Epidermal melanocyte (primary cell): ENCODE measurements at regions not wholly inside any gene's neighbourhood (a gene's known extent, or its start where the extent isn't known, plus 50 kb on each side); places are given as distances from the start of the nearest gene placed in this dataset.

ENCODE experiments used
- DNase-seq: peaks from one replicate; pipeline ENCODE4 v3.0.0; 2011; ENCODE audit warnings: low spot score; ENCODE audit not compliant: insufficient read length

DNA sequence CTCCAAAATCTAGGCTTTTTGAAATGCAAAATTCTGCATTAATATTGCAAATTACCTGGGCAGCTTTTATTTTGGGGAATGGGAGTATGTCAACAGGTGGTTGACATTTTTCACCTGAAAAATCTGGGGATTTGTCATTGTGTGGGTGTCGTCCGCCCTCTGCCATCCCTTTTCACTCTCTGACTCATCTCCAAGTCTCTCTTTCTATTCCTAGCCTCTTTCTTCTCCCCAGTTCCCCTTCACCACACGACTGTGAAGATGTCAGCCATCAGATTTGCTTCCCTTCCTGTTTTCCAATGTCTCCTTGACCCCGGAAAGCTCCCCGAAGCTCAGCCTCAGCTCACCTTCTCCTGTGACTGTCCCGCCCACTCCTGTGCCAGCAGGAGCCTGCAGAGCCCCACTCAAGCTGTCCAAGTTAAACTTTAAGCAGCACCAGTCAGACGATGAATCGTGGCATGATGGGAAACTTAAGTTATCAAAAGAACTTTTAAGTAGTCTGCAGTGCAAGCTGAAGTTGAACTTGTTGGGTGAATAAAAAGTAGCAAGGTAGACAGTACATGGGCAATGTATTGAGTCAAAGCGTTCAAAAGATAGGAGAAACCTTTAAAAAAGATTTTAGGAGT is 590.2 kb downstream of the VRK1 start:
- no peak for DNase-seq

DNA sequence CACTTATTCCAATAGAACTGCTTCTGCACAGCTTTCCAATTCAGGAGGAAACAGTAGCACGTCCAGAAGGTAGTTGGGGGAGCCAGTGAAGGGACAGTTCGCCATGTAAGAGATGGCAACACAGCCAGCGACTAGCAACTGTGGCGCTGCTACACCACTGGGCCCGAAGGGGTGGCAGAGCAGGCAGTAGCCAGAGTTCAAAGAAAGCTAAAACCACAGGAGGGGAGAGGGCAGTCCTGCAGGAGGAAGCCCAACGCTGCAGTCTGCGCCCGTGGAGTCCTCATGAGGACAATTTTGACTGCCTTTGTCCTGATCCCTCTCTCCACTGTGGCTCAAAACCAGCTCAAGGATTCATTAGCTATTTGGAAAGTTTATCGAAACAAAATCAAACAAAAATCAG is 591.2 kb downstream of the VRK1 start:
- DNase-seq: no peak

DNA sequence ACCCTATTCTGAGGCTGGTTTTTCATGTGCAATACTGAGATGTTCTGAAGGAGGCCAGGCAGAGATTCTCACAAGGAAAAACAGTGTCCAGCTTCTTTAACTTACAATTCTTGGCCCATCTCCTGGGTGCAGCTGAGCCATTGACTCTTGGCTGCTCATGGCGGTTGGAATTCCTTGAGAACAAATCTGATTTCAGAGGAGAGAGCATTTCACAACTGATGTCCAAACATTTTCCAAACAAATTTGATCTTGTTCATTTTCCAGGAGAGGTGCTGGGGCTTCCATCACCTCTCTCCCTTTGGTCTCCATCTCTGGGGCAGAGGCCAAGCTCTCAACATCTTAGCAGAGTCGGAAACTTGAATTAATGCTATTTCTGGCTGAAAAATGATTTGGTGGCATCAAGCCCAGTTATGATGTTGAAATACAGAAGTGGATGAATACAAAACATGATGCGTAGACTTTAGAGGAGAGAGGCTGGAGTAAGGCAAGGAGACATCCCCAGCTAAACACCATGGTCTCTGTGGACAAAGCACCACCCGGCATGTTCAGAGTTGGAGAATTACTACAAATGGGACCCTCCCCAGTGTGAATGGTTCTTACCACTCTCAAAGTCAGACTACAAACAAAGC is 593.0 kb downstream of the VRK1 start:
- DNase-seq: no peak

DNA sequence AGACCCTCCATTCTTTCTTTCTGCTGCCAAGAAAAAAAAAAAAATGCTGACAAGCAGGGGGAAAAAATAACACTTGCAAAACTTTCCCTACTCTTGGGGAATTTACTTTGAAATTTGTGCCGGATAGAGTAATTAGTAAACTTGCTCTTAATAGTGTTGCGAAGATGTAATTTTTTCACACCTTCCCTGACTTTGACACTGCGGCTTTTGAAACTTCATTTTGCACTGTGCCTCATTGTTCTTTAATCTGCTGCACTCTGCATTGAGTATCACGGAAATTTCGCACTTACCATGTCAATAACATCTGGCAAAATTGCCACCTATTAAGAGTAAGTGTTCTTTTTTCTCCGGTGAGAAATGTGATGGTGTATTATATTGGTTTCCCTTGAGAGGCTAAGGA is 596.1 kb downstream of the VRK1 start:
- no peak for DNase-seq

DNA sequence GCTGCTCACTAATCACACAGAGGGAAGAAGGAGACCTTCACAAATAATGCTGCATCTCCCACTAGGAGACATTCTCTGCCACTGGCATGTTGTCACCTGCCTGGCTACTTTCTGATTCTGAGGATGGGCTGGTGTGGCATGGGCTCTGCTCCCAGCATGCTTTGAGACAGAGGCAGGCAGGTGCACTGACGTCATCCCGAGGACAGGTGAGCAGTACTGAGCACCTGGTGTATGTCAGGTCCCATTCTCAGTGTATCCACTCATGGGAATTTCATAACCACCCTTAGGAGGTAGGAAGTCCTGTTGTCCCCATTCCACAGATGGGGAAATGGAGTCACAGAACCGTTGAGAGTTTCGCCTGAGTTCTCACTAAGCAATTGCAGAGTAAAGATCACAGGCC is 597.9 kb downstream of the VRK1 start:
- DNase-seq: no peak

DNA sequence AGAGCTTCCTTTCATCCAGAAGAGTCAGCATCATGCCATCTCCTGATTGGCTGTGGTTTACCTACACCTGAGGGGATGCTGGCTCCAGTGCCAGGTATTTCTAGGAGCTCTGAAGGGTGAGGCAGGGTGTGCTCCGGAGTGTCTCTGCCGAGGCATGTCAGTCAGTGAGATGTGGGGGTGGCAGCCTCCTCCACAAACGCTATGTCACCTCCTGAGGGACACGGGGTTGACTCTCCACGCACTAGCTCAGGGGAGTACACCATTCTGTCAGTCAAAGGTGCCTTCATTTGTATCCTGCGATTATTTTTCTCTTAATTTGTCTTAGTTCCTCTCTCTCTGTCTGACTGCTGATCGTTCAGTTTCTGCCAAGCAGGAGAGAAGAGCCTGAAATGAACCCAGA is 604.5 kb downstream of the VRK1 start:
- DNase-seq: no peak

DNA sequence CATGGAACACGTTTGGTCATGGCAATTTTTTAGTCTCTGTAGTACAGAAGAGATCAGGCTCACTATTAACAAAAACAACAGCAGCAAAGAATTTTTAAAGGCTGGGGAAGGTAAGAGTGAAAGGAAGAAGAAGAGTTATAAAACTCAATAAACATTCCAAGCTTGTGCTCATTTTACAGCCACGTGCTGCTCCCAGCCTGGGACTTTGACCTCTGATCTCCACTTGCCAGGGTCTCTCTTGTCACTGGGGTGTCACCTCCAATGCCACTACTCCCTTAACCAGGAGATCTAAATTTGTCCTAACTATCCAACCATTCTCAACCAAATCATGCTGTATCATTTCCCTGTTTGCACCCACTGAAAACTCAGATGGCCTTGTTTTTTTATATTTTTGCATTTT is 605.1 kb downstream of the VRK1 start:
- no peak for DNase-seq

DNA sequence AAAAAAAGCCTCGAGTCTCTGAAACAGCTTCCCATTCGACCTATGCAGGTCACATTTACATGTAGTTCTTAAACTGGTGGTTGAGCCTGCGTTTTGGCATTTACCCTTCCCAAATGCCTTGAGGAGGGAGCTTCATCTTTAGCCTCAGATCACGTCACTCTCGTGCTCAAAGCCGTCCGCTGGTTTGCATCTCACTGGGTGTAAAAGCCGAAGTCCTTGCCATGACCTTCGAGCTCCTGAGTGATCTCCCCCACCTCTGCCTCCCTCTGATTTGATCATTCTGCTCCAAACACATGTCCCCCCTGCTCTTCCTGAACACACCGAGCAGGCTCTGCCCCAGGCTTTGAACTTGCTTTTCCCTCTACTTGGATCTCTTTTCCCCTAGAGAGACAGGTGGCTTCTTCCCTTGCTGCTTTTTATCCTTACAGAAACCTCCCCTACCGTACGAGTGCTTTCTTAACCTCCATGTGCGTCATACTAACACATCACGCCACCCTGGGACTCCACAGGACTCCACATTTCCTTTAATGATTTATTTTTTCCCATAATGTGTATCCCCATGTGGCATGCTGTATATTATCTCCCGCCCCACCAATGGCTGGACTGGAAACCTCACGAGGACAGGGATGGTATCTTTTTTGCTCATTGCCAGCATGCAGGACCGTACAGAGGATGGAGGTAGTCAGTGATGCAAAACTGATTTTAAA is 610.7 kb downstream of the VRK1 start:
- DNase-seq: no peak

DNA sequence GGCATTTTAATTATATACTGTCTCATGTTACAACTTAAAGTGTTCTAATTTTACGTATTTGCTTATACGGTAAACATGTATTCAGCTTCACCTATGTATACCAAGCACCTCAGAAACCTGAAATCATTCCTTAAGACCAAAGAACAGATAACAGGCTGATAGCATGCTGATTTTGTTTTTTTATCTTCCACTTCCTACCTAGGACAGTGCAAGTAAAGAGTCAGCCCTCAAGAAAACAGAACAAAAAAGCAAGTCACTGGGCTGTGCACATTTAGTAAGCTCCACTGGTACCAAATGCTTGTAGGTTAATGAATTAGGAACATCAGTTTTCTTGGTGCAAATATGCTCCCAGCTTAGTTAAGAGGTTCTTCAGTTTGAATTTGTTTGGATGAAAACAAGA is 611.3 kb downstream of the VRK1 start:
- no peak for DNase-seq

DNA sequence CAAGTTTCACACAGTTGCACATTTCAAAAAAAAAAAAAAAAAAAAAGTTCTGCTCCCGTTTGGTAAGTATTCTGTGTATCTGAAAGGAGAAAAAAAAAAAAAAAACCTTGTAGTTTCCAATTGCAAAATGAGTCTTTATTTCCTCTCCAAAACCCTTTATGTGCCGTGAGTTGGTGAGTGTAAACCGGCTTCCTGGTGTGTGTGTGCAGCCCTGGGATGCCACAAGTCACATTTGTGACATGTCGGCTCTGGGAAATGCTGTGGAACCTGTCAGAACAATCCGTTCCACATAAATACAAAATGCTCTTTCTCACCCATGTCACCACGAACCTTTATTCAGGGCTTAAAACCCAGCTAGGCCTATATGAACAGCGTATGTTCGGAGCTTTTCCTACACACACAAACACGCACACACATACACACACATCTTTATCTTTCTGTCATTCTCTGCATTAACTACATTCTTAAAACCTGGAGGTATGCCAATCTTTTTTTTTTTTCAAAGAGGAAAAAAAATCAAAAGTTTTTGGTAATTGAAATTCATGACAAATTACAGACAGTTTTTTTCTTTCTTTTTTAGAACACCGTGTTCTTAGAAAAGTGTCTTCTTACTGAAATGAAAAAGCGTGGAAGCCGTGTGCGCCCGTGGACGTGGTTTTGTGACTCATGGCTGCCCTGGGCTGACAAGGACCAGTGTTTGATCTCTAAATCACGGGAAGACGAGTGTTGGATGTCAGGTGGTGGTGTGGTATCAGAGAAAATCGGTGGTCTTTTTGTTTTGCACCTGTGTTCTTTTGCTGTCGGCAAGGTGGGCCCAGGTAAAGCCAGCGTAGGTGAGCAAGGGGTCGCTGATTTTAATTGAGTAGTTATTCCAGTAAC is 612.0 kb downstream of the VRK1 start:
- no peak for DNase-seq

DNA sequence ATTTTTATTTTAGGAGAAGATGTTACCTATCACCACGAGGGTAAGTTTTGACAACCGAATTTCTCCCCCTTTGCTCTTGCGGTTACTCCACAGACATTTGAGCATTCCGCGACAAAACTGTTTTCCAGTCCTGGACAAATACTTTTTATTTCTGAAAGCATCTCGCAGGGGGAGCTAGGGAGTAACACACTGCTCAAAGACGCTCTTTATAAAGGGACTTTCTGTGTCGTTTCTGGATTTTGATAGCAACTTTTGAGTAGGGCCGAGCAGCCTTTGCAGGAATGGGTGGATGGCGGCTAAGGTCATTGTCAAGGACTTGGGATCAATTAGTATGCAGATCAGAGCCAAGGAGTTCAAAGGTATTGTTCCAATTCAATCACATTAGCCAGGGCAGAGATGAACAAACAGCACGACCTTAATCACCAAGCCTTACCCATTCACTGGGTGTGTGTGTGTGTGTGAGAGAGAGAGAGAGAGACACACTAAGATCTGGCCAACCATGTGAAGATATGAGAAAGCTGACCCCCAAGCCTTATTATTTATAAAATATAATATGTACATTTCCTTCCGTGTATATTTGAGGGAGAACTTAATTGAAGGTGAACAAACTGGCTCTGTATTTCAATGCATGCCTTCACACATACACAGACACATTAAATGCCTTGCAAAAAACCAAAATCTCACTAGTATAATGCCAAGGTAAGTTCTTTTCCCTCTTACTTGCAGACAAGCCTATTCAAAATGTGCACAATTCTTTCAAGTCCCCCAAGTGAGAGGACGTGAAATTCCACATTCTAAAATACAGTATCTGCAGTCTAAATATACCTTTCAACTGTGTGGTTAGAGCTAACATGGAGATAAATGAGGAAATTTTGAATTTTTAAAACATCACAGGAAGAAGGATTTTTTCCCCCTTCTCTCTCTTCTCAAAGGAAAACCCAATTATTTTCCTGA is 613.8 kb downstream of the VRK1 start:
- DNase-seq: no peak

DNA sequence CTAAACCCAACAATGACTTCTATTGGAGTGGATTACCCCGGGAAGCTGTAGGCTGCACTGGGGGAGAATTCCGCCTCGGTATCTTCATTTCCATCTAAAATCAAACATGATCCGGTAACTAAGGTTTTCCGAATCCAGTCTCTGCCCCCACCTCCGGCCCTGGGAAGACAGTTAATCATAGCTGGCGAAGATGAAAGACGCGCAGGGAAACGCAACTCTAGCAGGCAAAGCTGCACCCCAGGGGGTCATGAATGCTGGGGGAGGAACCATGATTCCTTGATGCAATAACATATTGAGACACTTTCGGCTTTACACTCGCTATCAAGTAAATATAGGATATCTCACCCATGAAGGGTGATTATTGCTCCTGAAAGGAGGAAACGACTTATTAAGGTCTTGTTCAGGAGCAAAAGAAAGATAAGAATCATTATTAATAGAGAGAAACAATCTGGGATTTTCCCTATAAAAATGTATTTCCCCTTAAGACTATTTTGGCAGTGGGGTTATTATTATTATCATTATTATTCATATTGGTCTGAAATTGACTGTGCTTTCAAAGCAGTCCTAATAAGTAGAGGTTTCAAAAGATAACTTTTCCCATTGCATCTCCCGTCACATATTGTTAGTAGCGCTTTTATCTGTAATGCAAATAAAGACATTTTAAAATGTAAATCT is 614.9 kb downstream of the VRK1 start:
- DNase-seq: no peak

DNA sequence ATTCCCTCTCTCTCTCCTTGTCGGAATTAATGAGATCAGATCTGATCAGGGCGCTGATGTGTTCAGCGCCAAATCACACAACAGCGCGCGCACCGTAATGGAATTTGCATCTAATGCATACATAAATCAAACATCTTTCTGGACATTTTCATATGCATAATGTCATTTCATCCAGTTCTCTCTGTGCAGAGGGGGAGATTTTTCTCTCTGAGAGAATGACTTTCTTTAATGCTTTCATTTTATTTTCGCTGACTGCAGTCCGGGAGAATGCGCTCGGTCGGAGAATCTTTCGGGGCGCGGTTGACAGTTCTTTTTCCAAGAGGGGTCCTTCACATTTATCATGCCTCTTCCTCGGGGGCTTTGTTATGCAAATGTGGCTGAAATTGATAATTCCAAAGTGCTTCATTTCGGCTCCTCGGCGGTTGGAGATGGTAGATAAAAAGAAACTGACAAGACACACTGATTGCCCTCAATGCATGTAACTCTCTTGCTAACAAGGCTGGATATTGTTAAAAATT is 615.9 kb downstream of the VRK1 start:
- DNase-seq: no peak

DNA sequence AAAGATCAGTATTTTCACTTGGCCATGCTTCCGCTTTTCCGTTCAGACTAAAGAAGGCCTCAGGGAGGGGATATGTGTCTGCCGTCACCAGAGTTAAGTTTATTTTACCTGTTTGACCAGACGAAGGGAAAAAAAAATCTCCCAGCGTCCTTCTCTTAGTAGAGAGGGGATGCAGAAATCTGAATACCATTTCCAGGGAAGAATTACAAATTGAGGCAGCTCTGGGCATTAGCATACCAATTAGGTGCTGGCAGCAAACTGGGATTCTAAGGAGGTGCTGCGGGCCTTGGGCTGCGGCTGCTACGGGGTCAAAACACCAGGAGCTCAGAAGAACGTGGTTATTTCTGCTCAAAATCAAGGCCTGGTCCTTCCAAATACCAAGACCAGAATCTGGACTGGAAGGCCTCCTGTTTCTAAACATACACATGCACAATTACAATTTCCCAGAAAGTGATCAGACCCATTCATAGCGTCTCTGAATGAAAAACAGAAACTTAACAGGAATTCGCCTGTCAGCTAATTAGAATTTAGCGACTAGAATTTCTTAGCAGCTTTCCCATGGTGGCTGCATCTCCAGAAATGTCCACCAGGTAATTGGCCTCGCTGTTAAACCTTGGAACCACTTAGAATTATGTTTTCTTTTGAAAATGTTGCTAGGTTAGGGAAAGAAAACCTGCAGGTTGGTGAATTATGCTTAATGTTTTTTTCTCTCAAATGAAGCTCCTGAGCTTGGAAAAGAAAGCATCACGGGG is 617.0 kb downstream of the VRK1 start:
- no peak for DNase-seq

DNA sequence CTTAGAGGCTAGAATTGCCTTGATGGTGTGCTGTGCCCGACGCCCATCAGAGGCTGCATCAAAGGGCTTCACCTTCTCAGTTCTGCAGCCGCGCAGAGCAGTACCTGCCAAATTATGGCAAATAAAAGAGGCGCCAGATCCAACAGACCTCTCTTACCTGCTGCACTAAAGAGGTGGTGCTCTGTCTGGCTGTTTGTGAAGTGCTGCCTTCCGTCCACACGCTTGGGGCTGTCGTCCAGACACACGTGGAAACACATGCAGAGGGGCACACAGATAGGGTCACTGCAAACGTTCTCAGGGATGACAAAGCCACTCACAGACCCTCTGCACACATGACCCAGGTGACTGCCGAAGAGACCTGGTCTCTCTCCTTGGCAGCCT is 617.5 kb downstream of the VRK1 start:
- no peak for DNase-seq

DNA sequence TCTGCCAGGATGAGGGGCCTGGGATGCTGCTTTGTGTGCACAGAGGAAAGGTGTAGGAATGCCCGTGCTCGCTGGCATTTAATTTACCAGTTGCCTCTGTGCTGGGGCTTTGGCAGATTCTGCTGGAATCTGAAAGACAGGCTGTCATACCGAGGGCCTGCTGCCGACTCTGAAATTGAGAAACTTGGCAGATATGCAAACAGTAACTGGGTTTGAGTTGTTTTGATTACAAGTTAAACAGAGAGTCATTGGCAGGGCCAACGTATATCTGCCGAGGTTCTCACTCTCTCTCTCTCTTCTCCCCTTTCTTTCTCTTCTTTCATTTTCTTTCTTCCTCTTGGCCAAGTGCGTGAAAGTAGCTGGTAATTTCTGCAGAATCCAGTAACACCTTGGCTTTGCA is 618.7 kb downstream of the VRK1 start:
- DNase-seq: no peak

DNA sequence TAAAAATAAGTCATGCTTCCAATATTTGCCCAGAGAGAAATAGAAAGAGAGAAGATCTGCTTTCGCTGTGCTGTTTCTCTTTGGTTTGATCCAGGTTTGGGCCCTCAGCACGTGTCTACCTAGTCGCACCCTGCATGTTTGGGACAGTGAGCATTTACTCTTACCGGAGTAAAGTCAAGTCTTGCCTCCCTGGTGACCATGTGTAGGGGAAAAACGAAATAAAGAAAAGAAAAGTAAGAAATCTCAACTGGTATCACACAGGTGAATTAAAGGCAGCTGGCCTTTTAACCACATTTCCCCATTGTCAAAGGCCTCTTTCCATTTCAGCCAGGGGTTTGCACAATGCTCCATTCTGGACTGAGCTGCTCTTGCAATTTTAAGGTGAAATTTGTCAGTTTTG is 619.4 kb downstream of the VRK1 start:
- DNase-seq: no peak

DNA sequence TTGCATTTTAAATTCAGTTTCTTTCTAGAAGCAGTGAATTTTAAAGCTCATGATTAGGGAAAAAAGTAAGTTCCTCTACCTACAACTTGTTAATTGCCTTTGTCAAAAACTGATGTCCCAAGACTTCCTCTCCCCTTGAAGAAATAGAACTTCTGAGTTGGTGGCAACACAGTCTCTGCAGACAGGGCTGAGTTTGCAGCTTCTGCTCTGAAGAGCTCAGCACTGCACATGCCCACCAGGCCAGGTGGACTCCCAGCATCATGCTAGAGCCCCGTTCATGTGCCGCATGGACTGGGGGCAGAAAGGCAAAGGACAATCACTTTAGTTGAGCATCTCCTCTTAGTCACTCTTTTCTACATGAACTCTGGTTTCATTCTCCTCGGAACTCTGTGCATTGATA is 620.1 kb downstream of the VRK1 start:
- DNase-seq: no peak

DNA sequence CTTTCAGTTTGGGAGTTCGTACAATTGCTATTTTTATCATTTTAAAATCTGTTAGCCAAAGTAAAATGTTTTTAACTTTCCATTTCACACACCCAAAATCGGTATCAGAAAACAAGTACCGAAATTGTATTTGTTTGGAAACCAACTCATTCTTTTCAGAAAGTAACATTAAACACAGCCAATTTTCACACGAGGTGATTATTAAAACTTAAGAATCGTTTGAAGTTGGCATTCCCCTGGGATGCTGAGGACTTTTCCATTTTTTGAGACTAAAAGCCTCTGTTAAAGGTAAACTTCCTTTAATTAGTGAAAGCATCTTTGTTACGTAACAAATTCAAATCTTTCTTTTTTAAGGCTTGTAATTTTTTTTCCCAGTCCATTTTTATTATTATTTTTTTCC is 623.0 kb downstream of the VRK1 start:
- DNase-seq: no peak
